CD1c-positive myeloid dendritic cell (primary cell): ENCODE measurements at regions not wholly inside any gene's neighbourhood (a gene's known extent, or its start where the extent isn't known, plus 50 kb on each side); places are given as distances from the start of the nearest gene placed in this dataset.

Source experiments
- DNase-seq: peaks from one replicate; pipeline ENCODE4 v3.0.0-alpha.2; 2016; ENCODE audit errors: extremely low spot score

GRCh38 chr1:229059671-229060539 lies 211.0 kb upstream of the RAB4A start:
- DNase-seq: no peak

GRCh38 chr1:229062135-229062534 lies 208.8 kb upstream of the RAB4A start:
- DNase-seq: no peak

GRCh38 chr1:229063154-229063773 lies 207.6 kb upstream of the RAB4A start:
- no peak for DNase-seq

GRCh38 chr1:229064320-229065168 lies 206.4 kb upstream of the RAB4A start:
- DNase-seq: no peak

GRCh38 chr1:229065613-229066012 lies 205.3 kb upstream of the RAB4A start:
- DNase-seq: no peak

- peak; percentile 25 for DNase-seq
Observed at GRCh38 chr1:229066591-229066990, 204.3 kb upstream of the RAB4A start.

- no peak for DNase-seq
Observed at GRCh38 chr1:229067546-229067945, 203.4 kb upstream of the RAB4A start.

- DNase-seq: peak; percentile 88
Observed at GRCh38 chr1:229068270-229068987, 202.5 kb upstream of the RAB4A start.

GRCh38 chr1:229069176-229069575 lies 201.7 kb upstream of the RAB4A start:
- DNase-seq: no peak

GRCh38 chr1:229070168-229070567 lies 200.7 kb upstream of the RAB4A start:
- peak; percentile 75 for DNase-seq

GRCh38 chr1:229073251-229073650 lies 197.7 kb upstream of the RAB4A start:
- no peak for DNase-seq

- no peak for DNase-seq
Observed at GRCh38 chr1:229075217-229075616, 195.7 kb upstream of the RAB4A start.

- DNase-seq: no peak
Observed at GRCh38 chr1:229075716-229076115, 195.2 kb upstream of the RAB4A start.

- no peak for DNase-seq
Observed at GRCh38 chr1:229076195-229076594, 194.7 kb upstream of the RAB4A start.

GRCh38 chr1:229079016-229079595 lies 191.8 kb upstream of the RAB4A start:
- no peak for DNase-seq

- DNase-seq: no peak
Observed at GRCh38 chr1:229080361-229080760, 190.6 kb upstream of the RAB4A start.

GRCh38 chr1:229085291-229085690 lies 185.6 kb upstream of the RAB4A start:
- no peak for DNase-seq

- DNase-seq: no peak
Observed at GRCh38 chr1:229086091-229086490, 184.8 kb upstream of the RAB4A start.

- DNase-seq: no peak
Observed at GRCh38 chr1:229086686-229087085, 184.2 kb upstream of the RAB4A start.

- DNase-seq: no peak
Observed at GRCh38 chr1:229087339-229087738, 183.6 kb upstream of the RAB4A start.

GRCh38 chr1:229087906-229088305 lies 183.0 kb upstream of the RAB4A start:
- no peak for DNase-seq
